Memory B cell (primary cell): ENCODE measurements at regions not wholly inside any gene's neighbourhood (a gene's known extent, or its start where the extent isn't known, plus 50 kb on each side); places are given as distances from the start of the nearest gene placed in this dataset.
"Not testable (repeated sequence)": the region's sequence is repeated elsewhere in the genome, so short reads cannot be mapped to it uniquely, and the experiment has no call there.

Experiments used
- ATAC-seq: fragments of 150-1000 bp; cut with Tn5 transposase; 2 replicates; pipeline ENCODE4 v1.10.0; 2021; ENCODE audit warnings: low read depth, mild to moderate bottlenecking, moderate library complexity
- DNase-seq, 2 donors: peaks; one replicate each; pipeline ENCODE4 v3.0.0; 2022; ENCODE audit warnings: low spot score in 2 of 2
- H3K27ac Mint-ChIP-seq: one replicate; pipeline ENCODE4 v1.8.0; 2022; ENCODE audit warnings: mild to moderate bottlenecking, moderate library complexity, mixed read lengths
- H3K27me3 Mint-ChIP-seq: one replicate; pipeline ENCODE4 v1.8.0; 2022; ENCODE audit warnings: mixed read lengths
- H3K36me3 Mint-ChIP-seq: one replicate; pipeline ENCODE4 v1.8.0; 2022; ENCODE audit warnings: mild to moderate bottlenecking, mixed read lengths
- H3K4me1 Mint-ChIP-seq: one replicate; pipeline ENCODE4 v1.8.0; 2022; ENCODE audit warnings: mixed read lengths
- H3K4me3 Mint-ChIP-seq: one replicate; pipeline ENCODE4 v1.8.0; 2022; ENCODE audit warnings: mild to moderate bottlenecking, moderate library complexity, mixed read lengths
- H3K9me3 Mint-ChIP-seq: one replicate; pipeline ENCODE4 v1.8.0; 2022; ENCODE audit warnings: mixed read lengths

- not testable (repeated sequence) for H3K4me3 Mint-ChIP-seq, H3K9me3 Mint-ChIP-seq, H3K27ac Mint-ChIP-seq, H3K27me3 Mint-ChIP-seq, H3K36me3 Mint-ChIP-seq, H3K4me1 Mint-ChIP-seq, DNase-seq, ATAC-seq
Observed at GRCh38 chr20:25771818-25772217, 75.2 kb upstream of the ZNF337 start.

GRCh38 chr20:25761596-25761995 lies 64.9 kb upstream of the ZNF337 start:
- DNase-seq, result no peak
- Mint-ChIP-seq H3K36me3 (no peaks in the 10 kb centered on the region), H3K4me3 (no peak overlapping the region), H3K27me3 (peaks cover 2% of the 10 kb centered on the region), H3K9me3 (peaks cover 1% of the 10 kb centered on the region), H3K27ac (no peak overlapping the region), H3K4me1 (no peaks in the 10 kb centered on the region)
- ATAC-seq, result no peak

- not testable (repeated sequence) for H3K27me3 Mint-ChIP-seq, H3K36me3 Mint-ChIP-seq, H3K4me1 Mint-ChIP-seq, H3K9me3 Mint-ChIP-seq, ATAC-seq, DNase-seq, H3K27ac Mint-ChIP-seq, H3K4me3 Mint-ChIP-seq
Observed at GRCh38 chr20:25761046-25761445, 64.4 kb upstream of the ZNF337 start.

GRCh38 chr20:25750765-25751696 lies 54.4 kb upstream of the ZNF337 start:
- peak in 1 of 2 donors; percentile 31 for DNase-seq
- no peaks in the 10 kb centered on the region for H3K36me3 Mint-ChIP-seq
- peaks cover 12% of the 10 kb centered on the region for H3K4me1 Mint-ChIP-seq
- no peaks in the 10 kb centered on the region for H3K27me3 Mint-ChIP-seq
- H3K9me3 Mint-ChIP-seq, result no peaks in the 10 kb centered on the region
- peak; percentile 85 for ATAC-seq
- H3K27ac Mint-ChIP-seq, result peak overlapping the region; percentile 88
- peak overlapping the region; percentile 83 for H3K4me3 Mint-ChIP-seq

- Mint-ChIP-seq H3K27ac (peak overlapping the region; percentile 88), H3K36me3 (peaks cover under 1% of the 10 kb centered on the region), H3K4me1 (peaks cover 12% of the 10 kb centered on the region)
Observed at GRCh38 chr20:25750220-25750764, 53.6 kb upstream of the ZNF337 start.

GRCh38 chr20:25749649-25750048 lies 53.0 kb upstream of the ZNF337 start:
- H3K27me3 Mint-ChIP-seq, result no peaks in the 10 kb centered on the region
- H3K36me3 Mint-ChIP-seq, result peaks cover 2% of the 10 kb centered on the region
- ATAC-seq, result no peak
- no peak overlapping the region for H3K4me3 Mint-ChIP-seq
- peaks cover 12% of the 10 kb centered on the region for H3K4me1 Mint-ChIP-seq
- no peak for DNase-seq
- peak overlapping the region; percentile 88 for H3K27ac Mint-ChIP-seq
- no peaks in the 10 kb centered on the region for H3K9me3 Mint-ChIP-seq

More at GRCh38 chr20:25750220-25750764, 53.6 kb upstream of the ZNF337 start:
- Mint-ChIP-seq H3K9me3 (no peaks in the 10 kb centered on the region), H3K27me3 (no peaks in the 10 kb centered on the region), H3K4me3 (peak overlapping the region; percentile 83)
- no peak for ATAC-seq
- DNase-seq, result no peak
